Mucosa of descending colon (tissue), 3 donors: ENCODE measurements at regions not wholly inside any gene's neighbourhood (a gene's known extent, or its start where the extent isn't known, plus 50 kb on each side); places are given as distances from the start of the nearest gene placed in this dataset.

Source experiments
- ATAC-seq: fragments of 200-7000 bp; cut with Tn5 transposase; one replicate; pipeline ENCODE4 v1.9.1; 2020; ENCODE audit warnings: mild to moderate bottlenecking, moderate library complexity
- DNase-seq, 3 donors: peaks; one replicate each; pipeline ENCODE4 v3.0.0-alpha.2; 2020
- H3K36me3 ChIP-seq: fragments of 200-600 bp; one replicate; pipeline ENCODE4 v1.8.0; 2021; ENCODE audit warnings: low read depth, mild to moderate bottlenecking
- H3K4me1 ChIP-seq: fragments of 200-600 bp; one replicate; pipeline ENCODE4 v1.8.0; 2021; ENCODE audit warnings: low read depth, mild to moderate bottlenecking
- H3K4me3 ChIP-seq: fragments of 200-600 bp; one replicate; pipeline ENCODE4 v1.8.0; 2021; ENCODE audit warnings: mild to moderate bottlenecking
- H3K9me3 ChIP-seq: fragments of 200-600 bp; one replicate; pipeline ENCODE4 v1.8.0; 2021; ENCODE audit warnings: mild to moderate bottlenecking
- intact Hi-C, 2 donors: fragments of 100-400 bp; cut with DNase I in 1 of 2; cut with micrococcal nuclease in 1 of 2; formaldehyde crosslinking; loops; one replicate each; pipeline versions ENCODE4 v1.11.0 to v1.11.1; 2022; cut with DNase I, micrococcal nuclease
- TF ChIP-seq, protein P1 (sequence below): fragments of 200-600 bp; IDR thresholded peaks from one replicate; pipeline ENCODE4 v1.8.0; 2022; ENCODE audit warnings: antibody characterized with exemption, mild to moderate bottlenecking
- donor health status: DM: no; HTN: no; CAD: no; lungs with moderate emphysema.
- donor health status: DM: no; HTN: no; CAD: no.
- donor health status: DM: no; HTN: yes; CAD: no.

DNA sequence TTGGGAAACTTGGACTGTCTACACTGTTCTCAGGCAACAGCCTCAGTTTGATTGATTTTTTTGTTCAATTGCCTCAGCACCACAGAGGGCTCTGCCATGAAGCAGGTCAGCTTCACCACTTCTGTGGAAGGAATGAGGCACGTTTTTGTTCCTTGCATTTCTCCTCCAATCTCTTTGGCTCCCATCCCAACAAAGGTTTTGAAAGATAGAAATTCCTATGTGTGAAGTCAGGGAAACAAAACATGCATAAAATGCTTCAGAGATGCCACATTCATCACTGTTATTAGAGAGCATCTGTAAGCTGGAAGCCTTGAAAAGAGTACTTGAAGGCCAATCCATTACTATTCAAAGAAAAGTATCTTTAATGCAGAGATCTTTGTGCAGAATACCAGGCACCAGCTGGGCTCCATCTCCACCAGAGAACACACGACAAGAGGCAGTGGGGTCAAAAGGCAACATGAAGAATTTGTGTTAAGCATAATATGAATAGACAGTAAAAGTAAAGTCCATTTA, 249.1 kb upstream of the LYZL1 start:
- H3K4me1 ChIP-seq = no peaks in the 10 kb centered on the region
- no peak for DNase-seq
- no peaks in the 10 kb centered on the region for H3K36me3 ChIP-seq
- TF ChIP-seq, protein P1, sequence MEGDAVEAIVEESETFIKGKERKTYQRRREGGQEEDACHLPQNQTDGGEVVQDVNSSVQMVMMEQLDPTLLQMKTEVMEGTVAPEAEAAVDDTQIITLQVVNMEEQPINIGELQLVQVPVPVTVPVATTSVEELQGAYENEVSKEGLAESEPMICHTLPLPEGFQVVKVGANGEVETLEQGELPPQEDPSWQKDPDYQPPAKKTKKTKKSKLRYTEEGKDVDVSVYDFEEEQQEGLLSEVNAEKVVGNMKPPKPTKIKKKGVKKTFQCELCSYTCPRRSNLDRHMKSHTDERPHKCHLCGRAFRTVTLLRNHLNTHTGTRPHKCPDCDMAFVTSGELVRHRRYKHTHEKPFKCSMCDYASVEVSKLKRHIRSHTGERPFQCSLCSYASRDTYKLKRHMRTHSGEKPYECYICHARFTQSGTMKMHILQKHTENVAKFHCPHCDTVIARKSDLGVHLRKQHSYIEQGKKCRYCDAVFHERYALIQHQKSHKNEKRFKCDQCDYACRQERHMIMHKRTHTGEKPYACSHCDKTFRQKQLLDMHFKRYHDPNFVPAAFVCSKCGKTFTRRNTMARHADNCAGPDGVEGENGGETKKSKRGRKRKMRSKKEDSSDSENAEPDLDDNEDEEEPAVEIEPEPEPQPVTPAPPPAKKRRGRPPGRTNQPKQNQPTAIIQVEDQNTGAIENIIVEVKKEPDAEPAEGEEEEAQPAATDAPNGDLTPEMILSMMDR = no peak
- no peaks in the 10 kb centered on the region for H3K9me3 ChIP-seq
- no peak for ATAC-seq
- no peak overlapping the region for H3K4me3 ChIP-seq
- intact Hi-C loops = no loop called here

DNA sequence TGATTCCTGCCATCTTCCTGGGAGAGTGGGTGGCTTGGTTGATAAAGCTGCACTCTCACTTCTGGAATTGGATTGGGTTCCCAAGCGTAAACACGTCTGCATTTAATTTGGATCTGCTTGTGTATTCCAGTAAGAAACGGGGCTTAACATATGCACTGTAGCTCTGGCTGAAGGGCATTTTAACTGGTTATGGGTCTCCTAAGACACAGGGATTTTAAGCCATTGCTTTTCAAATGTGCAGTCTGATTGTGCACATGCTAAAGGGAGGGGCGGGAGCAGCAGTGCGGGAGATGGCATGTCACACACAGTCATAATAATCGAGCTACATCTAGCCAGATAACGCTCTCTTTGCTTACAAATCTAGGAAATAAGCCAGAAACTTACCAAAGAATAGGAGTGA, 247.3 kb upstream of the LYZL1 start:
- no peak overlapping the region for H3K4me3 ChIP-seq
- ATAC-seq = no peak
- DNase-seq = no peak
- intact Hi-C loops = no loop called here
- H3K9me3 ChIP-seq = no peaks in the 10 kb centered on the region
- TF ChIP-seq, protein P1 = no peak
- H3K4me1 ChIP-seq = no peaks in the 10 kb centered on the region
- H3K36me3 ChIP-seq = no peaks in the 10 kb centered on the region

DNA sequence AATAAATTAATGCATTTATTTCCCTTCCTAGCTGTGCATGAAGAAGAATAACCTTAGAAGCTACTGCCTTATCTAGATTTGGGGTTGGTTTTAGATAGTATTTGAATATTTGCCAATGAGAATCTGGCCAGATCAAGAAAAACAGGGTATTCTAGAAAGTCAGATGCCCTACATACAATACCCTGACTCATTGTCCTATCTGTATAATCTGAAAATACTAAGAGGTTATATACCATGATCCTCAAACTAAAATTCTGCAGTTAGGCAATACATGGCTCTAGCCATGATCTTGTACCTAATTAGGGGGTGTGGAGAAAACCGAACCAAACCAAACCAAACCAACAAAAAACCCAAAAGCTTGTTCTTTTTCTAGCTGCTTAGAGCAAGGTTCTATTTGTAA, 240.4 kb upstream of the LYZL1 start:
- intact Hi-C loops = no loop called here
- H3K4me1 ChIP-seq = no peaks in the 10 kb centered on the region
- no peaks in the 10 kb centered on the region for H3K9me3 ChIP-seq
- TF ChIP-seq, protein P1 = no peak
- H3K36me3 ChIP-seq = no peaks in the 10 kb centered on the region
- ATAC-seq (no peak), DNase-seq (no peak)
- H3K4me3 ChIP-seq = no peak overlapping the region

DNA sequence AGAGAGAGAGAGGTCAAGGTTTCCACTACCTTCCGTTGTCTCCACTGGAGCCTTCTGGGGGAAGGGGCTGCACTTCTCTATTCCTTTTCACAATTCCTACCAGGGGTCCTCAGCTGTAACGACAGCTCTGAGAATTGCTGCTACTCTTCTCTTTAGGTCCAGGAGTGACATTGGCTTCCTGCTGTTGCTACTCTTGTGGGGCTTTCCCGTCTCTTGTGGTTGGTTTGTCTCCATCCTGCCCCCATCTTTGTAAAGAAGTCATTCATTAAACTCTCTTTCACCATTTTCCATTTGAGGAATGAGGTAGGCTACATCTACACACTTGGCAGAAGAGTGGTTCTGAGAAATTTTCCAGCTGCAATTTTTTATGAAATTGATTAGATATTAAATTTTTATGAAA, 238.8 kb upstream of the LYZL1 start:
- no peaks in the 10 kb centered on the region for H3K9me3 ChIP-seq
- no peaks in the 10 kb centered on the region for H3K36me3 ChIP-seq
- ATAC-seq (no peak), DNase-seq (no peak)
- H3K4me3 ChIP-seq = no peak overlapping the region
- intact Hi-C loops = no loop called here
- TF ChIP-seq, protein P1 = no peak
- no peaks in the 10 kb centered on the region for H3K4me1 ChIP-seq

DNA sequence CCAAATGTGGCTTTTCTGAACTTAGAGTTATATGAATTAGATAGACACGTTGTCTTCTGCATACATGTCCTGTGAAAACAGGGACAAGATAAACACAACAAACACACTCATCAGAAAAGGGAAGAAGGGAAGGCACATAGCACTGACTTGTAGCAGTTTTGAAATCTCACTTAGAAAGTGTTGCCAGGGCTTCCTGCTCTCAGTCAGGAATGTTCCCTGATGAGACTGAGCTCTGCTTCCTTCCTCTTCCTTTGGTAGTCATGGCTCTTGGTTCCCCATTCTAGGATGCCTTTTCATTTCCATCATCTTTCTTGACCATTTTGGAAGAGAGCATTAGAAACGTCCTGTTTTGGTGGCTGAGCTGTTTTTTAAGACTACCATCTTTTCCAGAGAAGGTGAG, 233.8 kb upstream of the LYZL1 start:
- DNase-seq = no peak
- Histone ChIP-seq H3K36me3 (no peaks in the 10 kb centered on the region), H3K4me1 (no peaks in the 10 kb centered on the region), H3K4me3 (no peak overlapping the region), H3K9me3 (no peaks in the 10 kb centered on the region)
- TF ChIP-seq, protein P1 = no peak
- no peak for ATAC-seq
- intact Hi-C loops = no loop called here

DNA sequence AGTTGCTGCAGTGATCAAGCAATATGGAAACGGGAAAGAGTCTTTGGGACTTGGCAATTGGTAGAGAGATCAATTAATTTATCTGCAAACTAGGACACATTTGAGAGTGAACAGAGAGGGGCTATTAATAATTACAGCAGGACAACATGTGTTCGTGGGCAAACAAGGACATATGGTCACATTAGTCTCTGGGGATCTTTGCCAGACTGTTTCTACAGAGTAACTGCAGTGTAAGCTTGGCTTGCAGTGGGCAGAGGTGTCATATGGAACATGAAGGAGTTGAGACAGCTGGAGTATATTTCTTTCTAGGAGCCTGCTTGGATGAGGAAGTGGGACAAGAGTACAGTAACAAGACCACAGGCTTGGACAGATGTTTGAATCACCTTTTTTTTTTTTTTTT, 232.1 kb upstream of the LYZL1 start:
- Histone ChIP-seq H3K9me3 (no peaks in the 10 kb centered on the region), H3K36me3 (no peaks in the 10 kb centered on the region), H3K4me3 (no peak overlapping the region), H3K4me1 (no peaks in the 10 kb centered on the region)
- DNase-seq (no peak), ATAC-seq (no peak)
- TF ChIP-seq, protein P1 = no peak
- intact Hi-C loops = no loop called here
